ENCODE measurements at regions not wholly inside any gene's neighbourhood (a gene's known extent, or its start where the extent isn't known, plus 50 kb on each side); places are given as distances from the start of the nearest gene placed in this dataset.

DNA sequence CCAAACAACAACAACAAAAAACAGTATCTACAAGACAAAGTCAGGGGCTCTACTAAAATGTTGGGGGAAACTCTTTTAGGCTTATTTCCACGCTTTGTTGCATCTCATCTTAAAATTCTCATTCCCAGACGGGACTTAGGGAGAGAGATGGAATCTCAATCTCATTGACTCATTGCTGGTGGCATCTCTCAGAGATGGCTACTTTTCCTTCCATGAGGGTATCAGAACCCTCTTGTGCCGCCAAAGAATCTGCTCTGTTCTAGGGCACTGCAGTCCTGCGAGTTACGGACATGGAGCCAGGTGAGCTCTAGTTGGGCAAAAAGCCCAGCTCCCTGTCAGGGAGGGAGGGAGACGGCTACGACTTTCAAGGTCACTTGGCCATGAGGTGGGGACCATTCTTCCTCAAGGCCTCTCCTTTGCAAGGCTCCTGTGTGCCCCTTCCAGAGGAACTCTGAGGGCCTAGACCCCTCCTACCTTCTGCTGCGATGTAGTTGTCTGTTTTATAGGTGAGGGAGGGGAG lies 68.0 kb downstream of the MYCN start:
- TF ChIP-seq TAF1 (IDR thresholded peaks at IDR 0.05; ENCODE audit: borderline replicate concordance, insufficient read depth, low read length) (no peak), SIN3A (IDR thresholded peaks at IDR 0.05; ENCODE audit: borderline replicate concordance, insufficient read depth, low read length) (no peak)

- TF ChIP-seq REST (IDR thresholded peaks at IDR 0.05; ENCODE audit: insufficient read depth in 1 of 2, low read depth in 2 of 2, low read length in 2 of 2), result no peak
- no peak for TF ChIP-seq POLR2AphosphoS5 (IDR thresholded peaks at IDR 0.05; ENCODE audit: low read depth, low read length)
- TF ChIP-seq FOXP2 (optimal IDR thresholded peaks at IDR 0.05; ENCODE audit: borderline replicate concordance, extremely low read depth, extremely low read length, insufficient read depth), result no peak
- no peak for TF ChIP-seq TAF1 (IDR thresholded peaks at IDR 0.05; ENCODE audit: borderline replicate concordance, insufficient read depth, low read length)
Observed at GRCh38 chr2:16007167-16007934, 67.0 kb downstream of the MYCN start.

GRCh38 chr2:16006537-16007166 lies 66.3 kb downstream of the MYCN start:
- no peak for TF ChIP-seq POLR2AphosphoS5 (IDR thresholded peaks at IDR 0.05; ENCODE audit: low read depth, low read length)
- no peak for TF ChIP-seq TAF1 (IDR thresholded peaks at IDR 0.05; ENCODE audit: borderline replicate concordance, insufficient read depth, low read length)
- no peak for TF ChIP-seq FOXP2 (optimal IDR thresholded peaks at IDR 0.05; ENCODE audit: borderline replicate concordance, extremely low read depth, extremely low read length, insufficient read depth)
- TF ChIP-seq SIN3A (IDR thresholded peaks at IDR 0.05; ENCODE audit: borderline replicate concordance, insufficient read depth, low read length), result no peak
- TF ChIP-seq REST (IDR thresholded peaks at IDR 0.05; ENCODE audit: insufficient read depth in 1 of 2, low read depth in 2 of 2, low read length in 2 of 2), result no peak

DNA sequence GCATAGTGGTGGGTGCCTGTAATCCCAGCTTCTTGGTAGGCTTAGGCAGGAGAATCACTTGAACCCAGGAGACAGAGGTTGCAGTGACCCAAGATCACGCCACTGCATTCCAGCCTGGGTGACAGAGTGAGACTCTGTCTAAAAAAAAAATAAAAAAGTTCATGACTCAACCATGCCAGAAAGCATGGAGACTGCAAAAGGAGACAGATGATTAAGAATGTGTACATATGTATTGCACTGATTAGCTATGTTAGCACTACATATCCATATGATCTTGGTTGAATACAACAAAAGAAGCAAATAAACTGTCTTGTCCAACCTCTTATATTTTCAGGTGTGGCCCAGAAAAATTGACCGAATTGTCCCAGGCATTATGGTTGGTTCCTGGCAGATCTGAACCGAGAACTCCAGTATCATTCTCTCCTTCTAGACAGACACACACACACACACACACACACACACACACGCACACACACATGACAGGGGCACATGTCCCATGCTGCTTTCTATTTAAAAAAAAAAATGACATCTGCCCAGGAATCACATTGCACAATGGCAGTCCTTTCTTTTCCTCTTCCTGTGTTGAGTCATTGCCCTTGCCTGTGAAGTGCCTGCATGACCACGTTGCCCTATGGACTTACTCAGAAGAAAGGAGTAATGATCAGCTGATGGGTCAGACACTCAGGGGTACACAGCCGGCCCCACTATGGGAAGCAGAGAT lies 65.6 kb downstream of the MYCN start:
- no peak for TF ChIP-seq TAF1 (IDR thresholded peaks at IDR 0.05; ENCODE audit: borderline replicate concordance, insufficient read depth, low read length)
- no peak for TF ChIP-seq POLR2AphosphoS5 (IDR thresholded peaks at IDR 0.05; ENCODE audit: low read depth, low read length)
- no peak for TF ChIP-seq SIN3A (IDR thresholded peaks at IDR 0.05; ENCODE audit: borderline replicate concordance, insufficient read depth, low read length)
- TF ChIP-seq FOXP2 (optimal IDR thresholded peaks at IDR 0.05; ENCODE audit: borderline replicate concordance, extremely low read depth, extremely low read length, insufficient read depth), result no peak
- no peak for TF ChIP-seq REST (IDR thresholded peaks at IDR 0.05; ENCODE audit: insufficient read depth in 1 of 2, low read depth in 2 of 2, low read length in 2 of 2)

GRCh38 chr2:16005389-16005788 lies 65.0 kb downstream of the MYCN start:
- TF ChIP-seq TAF1 (IDR thresholded peaks at IDR 0.05; ENCODE audit: borderline replicate concordance, insufficient read depth, low read length) (no peak), SIN3A (IDR thresholded peaks at IDR 0.05; ENCODE audit: borderline replicate concordance, insufficient read depth, low read length) (no peak), FOXP2 (optimal IDR thresholded peaks at IDR 0.05; ENCODE audit: borderline replicate concordance, extremely low read depth, extremely low read length, insufficient read depth) (no peak)
